Keratinocyte (primary cell): ENCODE measurements at regions not wholly inside any gene's neighbourhood (a gene's known extent, or its start where the extent isn't known, plus 50 kb on each side); places are given as distances from the start of the nearest gene placed in this dataset.

Experiments
- DNase-seq: peaks from one replicate; pipeline ENCODE4 v3.0.0-alpha.2; 2011; ENCODE audit warnings: low read depth, missing footprints, low spot score
- FAIRE-seq: peaks from 2 replicates; lab custom pipeline; 2011; peaks lifted over from hg19 to GRCh38; lab: Jason Lieb, UNC
- H2AFZ ChIP-seq: 2 replicates; pipeline ENCODE4 v1.6.0; 2012; ENCODE audit warnings: low read length, control low read depth, inconsistent platforms; ENCODE audit not compliant: control insufficient read depth
- H3K27ac ChIP-seq: 2 replicates; pipeline ENCODE4 v1.5.1; 2011; ENCODE audit warnings: low read length; ENCODE audit not compliant: control insufficient read depth, insufficient read depth
- H3K27me3 ChIP-seq: 3 replicates; pipeline ENCODE4 v1.6.0; 2011; ENCODE audit warnings: low read length; ENCODE audit not compliant: control insufficient read depth, insufficient read depth; ENCODE audit errors: extremely low read depth
- H3K36me3 ChIP-seq, 2 experiments: 2 replicates in 1 of 2; 3 replicates in 1 of 2; pipeline ENCODE4 v1.5.1; 2011; ENCODE audit warnings: low read length in 2 of 2, mild to moderate bottlenecking in 1 of 2; ENCODE audit not compliant: control insufficient read depth in 2 of 2, insufficient read depth in 2 of 2; ENCODE audit errors: extremely low read depth in 1 of 2
- H3K4me1 ChIP-seq: 3 replicates; pipeline ENCODE4 v1.5.1; 2011; ENCODE audit warnings: low read length; ENCODE audit not compliant: control insufficient read depth, insufficient read depth; ENCODE audit errors: extremely low read depth
- H3K4me2 ChIP-seq: 3 replicates; pipeline ENCODE4 v1.6.0; 2011; ENCODE audit warnings: low read depth, low read length; ENCODE audit not compliant: control insufficient read depth, insufficient read depth; ENCODE audit errors: extremely low read depth
- H3K4me3 ChIP-seq, 3 experiments: fragments of 200-600 bp in 1 of 3; sonication (generic) in 1 of 3; 2 replicates in 2 of 3; 3 replicates in 1 of 3; pipeline ENCODE4 v1.5.1; 2011 to 2016; ENCODE audit warnings: low read length in 3 of 3, mild to moderate bottlenecking in 3 of 3, control low read depth in 2 of 3, inconsistent platforms in 1 of 3, low read depth in 1 of 3, mixed read lengths in 1 of 3, mixed run types in 1 of 3, moderate library complexity in 1 of 3; ENCODE audit not compliant: control insufficient read depth in 2 of 3, insufficient read depth in 2 of 3; ENCODE audit errors: extremely low read depth in 1 of 3
- H3K79me2 ChIP-seq: 2 replicates; pipeline ENCODE4 v1.6.0; 2012; ENCODE audit warnings: low read length; ENCODE audit not compliant: control insufficient read depth, insufficient read depth
- H3K9ac ChIP-seq: 3 replicates; pipeline ENCODE4 v1.6.0; 2011; ENCODE audit warnings: low read length; ENCODE audit not compliant: control insufficient read depth, insufficient read depth; ENCODE audit errors: extremely low read depth
- H3K9me1 ChIP-seq: 3 replicates; pipeline ENCODE4 v1.6.0; 2011; ENCODE audit warnings: low read length; ENCODE audit not compliant: control insufficient read depth, insufficient read depth; ENCODE audit errors: extremely low read depth
- H3K9me3 ChIP-seq: 2 replicates; pipeline ENCODE4 v1.5.1; 2012; ENCODE audit warnings: low read depth, low read length; ENCODE audit not compliant: control insufficient read depth
- H4K20me1 ChIP-seq: 3 replicates; pipeline ENCODE4 v1.6.0; 2011; ENCODE audit warnings: low read length; ENCODE audit not compliant: control insufficient read depth, insufficient read depth; ENCODE audit errors: extremely low read depth
- EZH2 ChIP-seq: IDR thresholded peaks from one replicate; pipeline ENCODE4 v1.6.1; 2012; ENCODE audit warnings: inconsistent platforms, mild to moderate bottlenecking, low read length, moderate library complexity
- dilution Hi-C: fragments of 300-500 bp; cut with MboI; formaldehyde crosslinking; loops from one replicate; pipeline ENCODE4 v1.7.0; 2020; ENCODE audit warnings: low sequenced_read_pairs; ENCODE audit not compliant: extremely low pct_ligation_motif_present
- TF ChIP-seq, protein P1 (sequence below), 3 experiments: IDR thresholded peaks in 1 of 3; conservative IDR thresholded peaks in 1 of 3; optimal IDR thresholded peaks in 1 of 3; 2 replicates in 2 of 3; 3 replicates in 1 of 3; pipeline versions ENCODE3 to v1.5.1; 2011; ENCODE audit warnings: low read length in 3 of 3, mild to moderate bottlenecking in 3 of 3, moderate library complexity in 2 of 3, control low read depth in 1 of 3, inconsistent platforms in 1 of 3; ENCODE audit not compliant: insufficient read depth in 2 of 3; ENCODE audit errors: extremely low read depth in 1 of 3

DNA sequence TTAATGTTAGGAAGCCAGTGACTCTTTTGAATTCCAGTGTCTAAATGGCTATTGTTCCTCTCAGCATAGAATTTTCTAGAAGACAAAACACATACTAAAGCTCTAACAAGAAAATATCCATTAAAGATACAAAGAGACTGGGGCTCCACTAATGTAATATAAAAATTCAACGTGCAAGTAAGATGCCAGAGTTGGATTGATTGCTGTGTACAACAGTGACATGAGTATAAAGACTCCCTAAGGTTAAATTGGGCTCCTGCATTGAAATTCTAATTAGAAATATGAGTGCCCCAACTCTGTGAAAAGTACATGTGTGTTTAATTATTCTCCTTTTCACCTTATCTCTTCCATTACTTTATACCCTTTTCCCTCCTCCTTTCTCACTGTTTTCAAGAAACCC lies 253.6 kb upstream of the G2E3 start:
- Histone ChIP-seq H3K4me3 (no peak overlapping the region), H3K9me3 (no peaks in the 10 kb centered on the region), H3K4me2 (no peak overlapping the region), H3K9ac (no peak overlapping the region), H3K36me3 (no peaks in the 10 kb centered on the region), H3K4me1 (no peaks in the 10 kb centered on the region), H3K27me3 (no peaks in the 10 kb centered on the region), H3K27ac (no peak overlapping the region), H4K20me1 (no peaks in the 10 kb centered on the region), H3K79me2 (no peaks in the 10 kb centered on the region), H3K9me1 (no peaks in the 10 kb centered on the region), H2AFZ (no peak overlapping the region)
- dilution Hi-C loops = no loop called here
- FAIRE-seq (no peak), DNase-seq (no peak)
- no peak for TF ChIP-seq EZH2
- TF ChIP-seq, protein P1, sequence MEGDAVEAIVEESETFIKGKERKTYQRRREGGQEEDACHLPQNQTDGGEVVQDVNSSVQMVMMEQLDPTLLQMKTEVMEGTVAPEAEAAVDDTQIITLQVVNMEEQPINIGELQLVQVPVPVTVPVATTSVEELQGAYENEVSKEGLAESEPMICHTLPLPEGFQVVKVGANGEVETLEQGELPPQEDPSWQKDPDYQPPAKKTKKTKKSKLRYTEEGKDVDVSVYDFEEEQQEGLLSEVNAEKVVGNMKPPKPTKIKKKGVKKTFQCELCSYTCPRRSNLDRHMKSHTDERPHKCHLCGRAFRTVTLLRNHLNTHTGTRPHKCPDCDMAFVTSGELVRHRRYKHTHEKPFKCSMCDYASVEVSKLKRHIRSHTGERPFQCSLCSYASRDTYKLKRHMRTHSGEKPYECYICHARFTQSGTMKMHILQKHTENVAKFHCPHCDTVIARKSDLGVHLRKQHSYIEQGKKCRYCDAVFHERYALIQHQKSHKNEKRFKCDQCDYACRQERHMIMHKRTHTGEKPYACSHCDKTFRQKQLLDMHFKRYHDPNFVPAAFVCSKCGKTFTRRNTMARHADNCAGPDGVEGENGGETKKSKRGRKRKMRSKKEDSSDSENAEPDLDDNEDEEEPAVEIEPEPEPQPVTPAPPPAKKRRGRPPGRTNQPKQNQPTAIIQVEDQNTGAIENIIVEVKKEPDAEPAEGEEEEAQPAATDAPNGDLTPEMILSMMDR (optimal IDR thresholded peaks at IDR 0.05 in 1 of 3, IDR thresholded peaks at IDR 0.05 in 1 of 3, conservative IDR thresholded peaks at IDR 0.05 in 1 of 3; ENCODE audit: extremely low read depth in 1 of 3, insufficient read depth in 2 of 3, low read length in 3 of 3) = no peak

DNA sequence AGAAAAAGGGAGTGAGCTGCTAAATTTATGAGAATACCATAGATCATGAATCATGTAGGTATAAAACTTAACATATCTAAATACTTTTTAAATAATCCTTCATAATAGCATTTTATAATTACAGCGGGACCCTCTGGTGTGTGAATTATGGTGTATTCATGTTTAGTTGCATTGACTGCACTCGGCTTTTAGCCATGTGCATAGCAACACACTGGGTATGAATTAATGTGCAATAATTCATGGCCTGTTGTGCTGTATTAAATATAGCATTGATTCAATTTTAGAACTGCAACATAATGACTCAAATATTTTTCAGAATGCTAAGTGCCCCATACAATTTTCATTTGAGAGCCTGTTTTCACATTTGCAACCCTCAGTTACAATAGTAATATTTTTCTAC lies 249.6 kb upstream of the G2E3 start:
- Histone ChIP-seq H3K79me2 (no peaks in the 10 kb centered on the region), H3K9me1 (no peaks in the 10 kb centered on the region), H3K9ac (no peak overlapping the region), H3K27me3 (no peaks in the 10 kb centered on the region), H3K4me1 (no peaks in the 10 kb centered on the region), H3K4me3 (no peak overlapping the region), H2AFZ (no peak overlapping the region), H4K20me1 (no peaks in the 10 kb centered on the region), H3K9me3 (no peaks in the 10 kb centered on the region), H3K27ac (no peak overlapping the region), H3K36me3 (no peaks in the 10 kb centered on the region), H3K4me2 (no peak overlapping the region)
- dilution Hi-C loops = no loop called here
- DNase-seq = no peak
- FAIRE-seq = no peak
- TF ChIP-seq, protein P1 (optimal IDR thresholded peaks at IDR 0.05 in 1 of 3, IDR thresholded peaks at IDR 0.05 in 1 of 3, conservative IDR thresholded peaks at IDR 0.05 in 1 of 3; ENCODE audit: extremely low read depth in 1 of 3, insufficient read depth in 2 of 3, low read length in 3 of 3) = no peak
